GM21825 (cell line): ENCODE measurements at regions not wholly inside any gene's neighbourhood (a gene's known extent, or its start where the extent isn't known, plus 50 kb on each side); places are given as distances from the start of the nearest gene placed in this dataset.
"Not testable (repeated sequence)": the region's sequence is repeated elsewhere in the genome, so short reads cannot be mapped to it uniquely, and the experiment has no call there.

ENCODE experiments used
- ATAC-seq: cut with Tn5 transposase; IDR thresholded peaks from one replicate; pipeline ENCODE4 v1.9.1; 2021; ENCODE audit warnings: mild to moderate bottlenecking, moderate library complexity; ENCODE audit not compliant: unreplicated experiment

DNA sequence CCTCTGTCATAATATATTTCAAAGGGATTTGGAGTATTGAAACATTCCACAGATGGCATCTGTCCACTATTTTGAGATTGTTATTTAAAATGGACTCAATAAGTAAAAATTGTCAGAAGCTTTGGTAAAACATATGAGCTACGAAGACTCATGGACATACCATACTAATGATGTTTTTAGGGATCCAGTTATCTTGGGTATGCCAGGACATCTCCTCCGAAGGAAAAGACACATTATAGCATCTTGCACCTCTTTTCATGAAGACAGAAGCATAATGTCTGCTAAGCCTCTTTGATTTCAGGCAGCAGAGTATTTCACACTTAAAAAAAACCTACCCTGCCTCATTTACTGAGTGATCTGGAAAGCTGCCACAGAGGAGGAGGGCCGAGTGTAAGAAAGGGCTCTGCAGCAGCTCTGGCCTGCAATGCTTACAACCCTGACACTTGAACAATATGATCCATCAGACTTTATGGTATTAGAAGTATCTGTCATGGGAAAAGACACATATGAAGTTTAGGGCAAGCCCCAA, 284.8 kb downstream of the TUSC7 start:
- no peak for ATAC-seq

DNA sequence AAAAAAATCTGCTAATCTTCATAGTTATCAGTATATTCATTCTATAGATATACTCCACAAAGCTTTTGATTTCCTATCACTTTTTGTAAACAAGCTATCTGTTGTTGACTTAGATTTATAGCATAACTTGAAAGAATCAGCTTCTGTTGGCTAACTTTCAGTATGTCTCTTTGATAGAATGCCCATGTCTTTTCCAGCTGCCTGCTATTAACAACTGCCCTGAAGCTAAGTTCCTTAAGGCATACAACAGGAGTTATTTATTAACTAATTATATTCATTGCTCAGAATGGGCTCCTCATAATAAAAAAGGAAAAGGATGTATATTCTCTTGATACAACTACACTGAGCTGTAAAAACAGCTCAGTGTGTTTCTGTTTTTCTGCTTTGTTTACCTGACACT, 293.9 kb downstream of the TUSC7 start:
- no peak for ATAC-seq

GRCh38 chr3:117005274-117005673, 295.7 kb downstream of the TUSC7 start:
- ATAC-seq: no peak

DNA sequence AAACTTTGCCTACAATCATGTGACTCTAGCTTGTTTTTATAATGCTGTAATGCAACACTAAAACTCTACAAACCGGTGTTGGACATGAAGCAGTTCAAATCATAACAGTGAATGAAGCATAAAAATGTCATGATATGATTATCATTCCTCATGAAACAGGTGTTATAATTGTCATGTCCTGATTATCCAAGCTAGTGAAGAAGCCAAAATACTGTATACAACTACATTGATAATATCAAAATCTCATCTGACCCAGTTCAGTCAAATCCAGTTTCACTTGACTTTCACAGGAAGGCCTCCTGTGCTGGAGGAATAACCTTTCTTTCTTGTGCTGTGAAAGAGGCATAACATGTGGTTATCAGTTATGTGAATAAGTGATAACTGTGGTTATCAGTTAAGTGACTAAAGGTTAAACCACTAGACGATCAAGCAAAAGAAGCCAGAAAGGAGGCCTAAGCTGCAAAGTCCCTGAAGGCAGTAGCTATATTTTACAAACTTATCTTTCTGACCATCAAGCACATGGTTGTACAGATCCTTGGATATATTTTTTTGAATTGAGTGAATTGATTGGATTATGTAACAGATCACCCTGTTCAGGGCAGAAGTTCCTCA, 296.4 kb downstream of the TUSC7 start:
- no peak for ATAC-seq

DNA sequence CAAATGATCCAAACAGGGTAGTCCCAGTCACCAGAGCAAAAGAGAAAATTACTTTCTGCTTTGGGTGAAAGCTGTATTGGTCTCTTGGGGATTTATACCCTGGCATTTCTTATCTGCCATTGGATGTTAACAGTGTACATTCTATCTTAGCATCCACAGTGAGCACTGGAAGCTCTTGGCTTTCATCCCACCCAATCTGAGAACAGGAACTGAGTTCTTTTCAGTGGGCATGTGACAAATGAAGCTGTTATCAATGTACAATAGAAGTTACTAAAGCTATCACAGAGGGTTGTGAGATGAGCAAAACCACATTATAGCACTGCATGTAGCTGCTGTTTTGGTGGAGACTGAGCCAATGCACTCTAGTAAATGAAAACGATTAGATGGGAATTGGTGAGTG, 300.7 kb downstream of the TUSC7 start:
- no peak for ATAC-seq

- ATAC-seq: no peak
Observed at GRCh38 chr3:117011687-117012250, 302.2 kb downstream of the TUSC7 start.

- no peak for ATAC-seq
Observed at GRCh38 chr3:117016378-117016777, 306.8 kb downstream of the TUSC7 start.

GRCh38 chr3:117017135-117017894, 307.7 kb downstream of the TUSC7 start:
- ATAC-seq: peak; percentile 87

- ATAC-seq: no peak
Observed at GRCh38 chr3:117018655-117019054, 309.1 kb downstream of the TUSC7 start.

DNA sequence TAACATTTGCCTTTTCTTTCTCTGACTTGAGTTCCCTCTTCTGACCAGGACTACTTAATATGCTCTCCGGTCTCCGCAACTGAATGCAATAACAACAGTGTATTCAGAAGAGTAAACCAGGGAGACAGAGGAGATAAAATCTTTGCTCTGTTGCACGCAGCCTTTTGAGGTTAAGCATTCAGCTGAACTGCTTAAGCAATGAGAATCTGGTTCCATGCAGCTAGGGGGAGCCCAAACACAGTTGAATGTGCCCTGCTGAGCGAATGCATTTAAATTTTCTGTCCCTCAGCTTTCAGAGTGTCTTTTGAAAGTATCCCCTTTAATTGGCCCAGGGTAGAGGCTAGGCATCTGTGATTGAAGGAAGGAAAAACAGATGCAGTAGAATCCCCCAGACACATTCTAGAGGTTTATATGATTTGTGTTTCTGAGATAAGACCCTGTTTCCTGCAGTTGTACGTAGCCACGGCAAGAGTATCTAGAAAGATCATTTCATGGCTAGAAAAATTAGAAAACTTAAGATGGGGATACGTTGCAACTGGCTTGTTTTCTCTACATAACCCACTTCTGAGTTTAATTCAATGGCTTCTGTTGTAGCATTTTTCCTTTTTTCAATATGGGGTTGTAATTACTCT, 309.6 kb downstream of the TUSC7 start:
- peak; percentile 55 for ATAC-seq

- no peak for ATAC-seq
Observed at GRCh38 chr3:117026401-117026800, 316.8 kb downstream of the TUSC7 start.

GRCh38 chr3:117035745-117036144, 326.2 kb downstream of the TUSC7 start:
- no peak for ATAC-seq

- no peak for ATAC-seq
Observed at GRCh38 chr3:117036259-117036799, 326.8 kb downstream of the TUSC7 start.

DNA sequence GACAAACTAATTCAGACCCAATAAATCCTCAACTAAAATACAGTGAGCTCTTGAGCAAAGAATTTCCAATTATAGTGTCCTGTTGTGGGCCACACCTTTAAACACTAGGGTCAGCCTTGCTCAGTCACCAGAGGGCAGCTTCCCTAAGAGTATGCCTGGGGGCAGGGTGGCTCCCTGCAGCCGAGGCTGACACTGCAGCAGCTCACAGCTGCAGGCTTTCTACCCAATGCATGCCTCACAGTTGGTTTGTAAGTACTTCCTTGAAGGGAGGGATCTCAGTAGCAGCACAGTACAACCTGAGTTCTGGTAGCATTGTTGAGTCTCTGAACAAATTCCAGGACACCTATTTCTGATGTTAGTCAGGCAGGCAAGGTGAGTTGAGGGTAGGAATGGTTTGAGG, 335.6 kb downstream of the TUSC7 start:
- ATAC-seq: no peak

DNA sequence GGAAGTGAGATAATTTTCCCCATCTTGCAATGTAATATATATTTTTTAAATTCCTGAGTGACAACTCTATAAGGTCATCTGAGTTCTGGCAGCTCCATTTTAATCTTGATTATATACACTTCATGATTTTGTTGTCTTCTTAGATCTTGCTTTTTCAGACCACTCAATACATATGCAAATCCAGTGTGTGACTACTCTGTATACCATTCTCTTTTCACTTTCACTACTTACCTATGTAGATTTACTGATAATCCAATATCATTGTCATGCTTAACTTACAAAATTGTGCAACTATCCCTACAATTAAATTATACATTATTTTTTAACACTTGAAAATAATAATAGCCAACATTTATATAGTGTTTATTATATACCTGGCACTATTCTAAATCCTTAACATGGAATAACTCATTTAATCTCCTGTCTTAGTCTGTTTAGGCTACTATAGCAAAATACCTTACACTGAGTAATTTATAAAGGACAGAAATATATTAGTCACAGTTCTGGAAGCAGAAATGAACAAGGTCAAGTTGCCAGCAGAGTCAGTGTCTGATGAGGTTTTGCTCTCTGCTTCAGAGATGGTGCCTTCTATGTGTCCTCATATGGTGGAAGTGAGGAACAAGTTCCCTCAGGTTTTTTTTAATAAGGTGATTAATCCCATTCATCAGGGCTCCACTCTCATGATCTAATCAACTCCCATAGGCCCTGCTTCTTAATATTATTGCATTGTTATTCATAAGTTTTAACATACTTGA, 338.5 kb downstream of the TUSC7 start:
- no peak for ATAC-seq

DNA sequence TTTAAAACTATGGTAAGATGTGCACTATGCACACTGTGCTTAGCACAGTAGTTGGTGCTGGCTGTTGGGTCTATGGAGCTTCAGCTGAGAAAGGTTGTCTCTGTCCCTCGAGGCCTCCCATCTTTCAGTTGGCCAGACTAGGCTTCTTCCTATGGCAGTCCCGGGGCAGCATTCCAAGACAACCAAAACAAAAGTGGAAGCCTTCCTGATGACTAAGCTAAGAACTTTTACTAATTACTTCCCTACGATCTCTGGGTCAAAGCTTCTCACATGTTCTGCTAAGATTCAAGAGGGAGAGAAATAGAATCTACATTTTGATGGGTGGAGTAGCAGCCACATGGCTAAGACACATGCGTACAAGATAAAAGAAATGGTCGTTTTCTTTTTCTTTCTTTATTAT, 342.8 kb downstream of the TUSC7 start:
- ATAC-seq: no peak

- no peak for ATAC-seq
Observed at GRCh38 chr3:117054556-117054955, 345.0 kb downstream of the TUSC7 start.

DNA sequence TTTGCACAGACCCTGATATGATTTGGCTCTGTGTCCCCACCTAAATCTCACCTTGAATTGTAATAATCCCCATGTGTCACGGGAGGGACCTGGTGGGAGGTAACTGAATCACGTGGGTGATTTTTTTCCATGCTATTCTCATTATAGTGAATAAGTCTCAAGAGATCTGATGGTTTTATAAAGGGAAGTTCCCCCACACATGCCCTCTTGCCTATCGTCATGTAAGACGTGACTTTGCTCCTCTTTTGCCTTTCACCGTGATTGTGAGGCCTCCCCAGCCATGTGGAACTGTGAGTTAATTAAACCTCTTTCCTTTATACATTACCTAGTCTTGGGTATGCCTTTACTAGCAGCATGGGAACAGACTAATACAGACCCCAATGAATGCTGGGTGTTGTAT, 347.4 kb downstream of the TUSC7 start:
- not testable (repeated sequence) for ATAC-seq

DNA sequence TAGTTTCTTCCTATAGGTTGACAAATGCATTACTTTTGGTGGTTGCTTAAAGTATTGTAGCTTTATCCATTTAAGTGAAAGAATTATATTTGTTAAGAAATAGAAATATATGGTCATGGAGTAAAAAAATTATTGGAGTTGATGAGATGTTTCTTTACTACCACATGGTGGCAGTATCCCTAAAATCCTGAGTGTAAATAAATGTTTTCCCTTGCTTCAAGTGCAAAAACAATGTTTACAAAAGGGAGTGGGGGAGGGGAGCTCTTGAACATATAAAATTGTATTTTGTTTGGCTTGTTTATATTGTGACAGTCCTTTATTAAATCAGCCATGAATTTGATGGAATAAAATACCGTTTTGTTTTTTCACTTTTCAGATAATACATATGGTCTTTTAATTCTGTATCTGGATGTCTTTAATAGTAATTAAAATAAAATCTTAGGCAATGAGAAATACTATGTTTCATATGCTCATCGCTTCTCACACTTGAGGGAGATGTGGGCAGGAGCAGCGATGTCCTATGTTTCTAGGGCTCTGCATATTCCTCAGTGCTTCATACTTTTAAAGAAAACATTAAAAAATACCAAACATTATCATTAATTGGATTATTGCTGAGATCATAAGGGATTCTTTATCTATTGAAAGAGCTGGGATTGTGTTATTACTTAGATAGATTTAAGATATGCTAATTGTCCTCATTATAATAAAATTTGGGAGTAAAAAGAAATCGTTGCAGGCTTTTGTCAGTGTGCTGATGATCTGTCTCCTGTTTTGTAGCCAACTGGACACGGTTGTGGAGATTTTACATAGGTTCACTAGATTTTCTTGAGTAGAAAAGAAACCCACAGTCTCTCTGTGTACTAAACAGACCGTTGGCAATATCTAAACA, 349.7 kb downstream of the TUSC7 start:
- ATAC-seq: no peak

GRCh38 chr3:117059956-117060270, 350.3 kb downstream of the TUSC7 start:
- ATAC-seq: no peak
